HG02970 (cell line): ENCODE measurements at regions not wholly inside any gene's neighbourhood (a gene's known extent, or its start where the extent isn't known, plus 50 kb on each side); places are given as distances from the start of the nearest gene placed in this dataset.
A peak's percentile ranks its signal among the peaks of the same experiment; 100 is the strongest.

Experiments used
- ATAC-seq: cut with Tn5 transposase; IDR thresholded peaks from one replicate; pipeline ENCODE4 v1.9.1; 2021; ENCODE audit warnings: mild to moderate bottlenecking, moderate library complexity, moderate number of reproducible peaks; ENCODE audit not compliant: unreplicated experiment, low FRiP score

DNA sequence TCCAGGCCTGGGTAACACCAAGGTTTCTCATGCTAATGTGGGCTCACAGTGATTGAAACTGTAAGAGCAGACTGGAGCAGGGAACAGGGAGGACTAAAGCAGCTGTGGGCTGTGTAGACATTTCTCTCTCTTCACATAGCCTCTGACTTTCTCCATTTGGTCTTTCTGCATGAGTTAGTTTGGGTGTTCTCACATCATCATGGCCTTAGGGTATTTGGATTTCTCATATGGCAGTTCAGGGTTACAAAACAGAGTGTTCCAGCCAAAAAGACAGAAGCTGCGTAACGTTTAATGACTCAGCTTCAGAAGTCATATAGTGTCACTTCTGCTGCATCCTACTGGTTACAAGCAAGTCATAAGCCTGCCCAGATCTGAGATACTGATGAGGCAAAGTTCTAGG lies 52.0 kb upstream of the OSBPL8 start:
- no peak for ATAC-seq

DNA sequence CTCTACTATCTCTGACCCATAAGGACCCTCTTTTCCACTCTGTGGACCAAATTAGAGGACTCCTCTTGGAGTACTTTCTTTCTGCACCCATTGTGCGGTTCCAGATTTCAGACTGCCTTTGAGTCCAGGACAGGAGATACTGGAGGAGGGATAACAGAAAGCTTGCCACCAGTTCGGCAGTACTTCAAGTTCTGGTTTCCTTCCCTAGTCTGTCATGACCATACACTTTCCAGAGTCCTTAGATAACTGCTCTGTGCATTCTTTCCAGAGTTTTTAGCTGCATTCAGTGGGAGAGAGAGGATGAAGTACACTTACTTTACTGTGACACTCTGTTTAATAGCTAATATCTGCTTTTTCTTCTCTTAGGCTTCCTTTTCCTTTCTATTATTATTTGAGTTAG lies 54.8 kb upstream of the OSBPL8 start:
- ATAC-seq, result no peak

DNA sequence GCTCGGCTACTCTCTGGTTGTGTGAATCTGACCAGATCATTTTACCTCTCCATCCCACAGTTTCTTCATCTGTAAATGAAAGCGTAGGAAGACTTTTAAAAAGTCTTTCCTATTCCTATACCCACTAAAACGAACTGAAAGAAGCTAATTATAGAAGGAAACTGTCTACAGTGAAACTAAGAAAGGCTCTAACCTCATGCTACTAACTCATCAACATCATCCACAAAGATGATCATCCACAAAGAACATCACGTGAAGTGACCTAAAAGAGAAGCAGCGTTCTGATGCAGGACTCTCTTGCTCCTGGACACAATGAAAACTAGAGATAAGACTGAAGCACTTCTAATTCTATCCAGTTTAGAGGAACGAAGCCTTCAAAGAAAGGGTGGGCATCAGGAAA lies 58.5 kb upstream of the OSBPL8 start:
- no peak for ATAC-seq

DNA sequence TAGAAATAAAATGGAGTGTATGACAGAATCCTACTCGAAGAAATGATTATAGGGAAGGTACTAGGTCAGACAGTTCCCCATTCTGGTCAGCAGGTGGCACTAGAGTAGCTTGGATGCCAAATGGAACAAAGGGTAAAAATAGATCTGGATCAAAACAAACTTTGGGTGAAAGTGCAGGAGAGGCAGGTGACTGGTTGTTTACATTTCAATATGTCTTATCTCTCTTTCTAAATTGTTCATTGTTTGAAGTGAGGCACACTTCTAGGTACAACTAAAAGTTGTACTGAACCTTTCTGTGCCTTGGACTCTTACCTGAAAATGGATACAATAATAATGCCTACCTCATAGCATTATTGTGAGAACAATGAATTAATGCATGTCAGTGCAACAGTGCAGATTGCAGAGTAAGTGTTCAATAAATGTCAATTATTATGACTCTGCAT lies 62.0 kb upstream of the OSBPL8 start:
- peak; percentile 70 for ATAC-seq

DNA sequence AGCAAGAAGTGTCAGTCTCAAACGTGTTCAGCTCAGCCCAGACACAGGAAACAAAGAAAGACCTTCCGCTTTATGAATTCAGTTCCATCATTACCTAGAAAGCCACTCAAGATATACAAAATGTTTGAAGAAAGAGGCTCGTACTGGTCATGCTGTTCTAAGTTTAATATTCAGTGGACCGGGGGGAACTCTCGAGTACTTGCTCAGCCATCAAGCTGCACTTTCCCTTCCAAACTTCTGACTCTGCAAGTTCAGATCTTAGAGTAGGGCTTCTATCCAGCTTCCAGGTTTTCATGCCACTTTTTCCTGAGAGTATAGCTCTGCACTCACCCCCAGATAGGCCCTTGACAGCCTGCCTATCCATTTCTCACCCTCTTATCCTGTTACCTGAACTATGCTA lies 62.8 kb upstream of the OSBPL8 start:
- no peak for ATAC-seq

DNA sequence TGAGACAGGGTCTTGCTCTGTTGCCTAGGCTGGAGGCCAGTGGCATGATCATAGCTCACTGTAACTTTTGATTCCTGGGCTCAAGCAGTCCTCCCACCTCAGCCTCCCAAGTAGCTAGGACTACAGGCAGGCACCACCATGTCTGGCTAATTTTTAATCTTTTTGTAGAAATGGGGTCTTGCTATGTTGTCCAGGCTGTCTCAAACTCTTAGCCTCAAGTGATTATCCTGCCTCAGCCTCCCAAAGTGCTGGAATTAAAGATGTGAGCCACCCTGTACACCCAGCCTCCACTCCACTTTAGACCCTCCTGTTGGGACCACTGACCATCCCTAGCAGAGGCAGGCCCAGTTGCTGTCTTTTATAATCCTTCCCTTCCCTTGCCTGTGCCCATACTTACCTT lies 63.3 kb upstream of the OSBPL8 start:
- no peak for ATAC-seq

DNA sequence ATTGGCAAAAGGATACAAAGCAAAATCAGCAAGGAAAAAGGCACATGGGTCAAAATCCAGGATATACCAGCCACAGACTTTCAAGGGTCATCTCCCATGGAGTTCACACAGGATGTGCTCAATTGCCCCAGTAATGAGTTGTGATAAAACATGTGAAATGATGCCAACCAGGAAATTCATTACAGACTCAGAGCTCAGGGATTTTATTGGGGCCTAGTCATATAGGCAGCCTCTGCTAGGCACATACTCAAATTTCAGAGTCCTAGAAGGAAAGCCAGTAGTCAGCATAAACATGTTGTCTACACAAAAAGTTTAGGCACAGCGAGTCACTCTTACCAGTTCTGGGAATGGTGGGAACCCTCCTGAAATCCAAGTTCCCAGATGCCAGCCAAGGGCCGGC lies 64.4 kb upstream of the OSBPL8 start:
- no peak for ATAC-seq

DNA sequence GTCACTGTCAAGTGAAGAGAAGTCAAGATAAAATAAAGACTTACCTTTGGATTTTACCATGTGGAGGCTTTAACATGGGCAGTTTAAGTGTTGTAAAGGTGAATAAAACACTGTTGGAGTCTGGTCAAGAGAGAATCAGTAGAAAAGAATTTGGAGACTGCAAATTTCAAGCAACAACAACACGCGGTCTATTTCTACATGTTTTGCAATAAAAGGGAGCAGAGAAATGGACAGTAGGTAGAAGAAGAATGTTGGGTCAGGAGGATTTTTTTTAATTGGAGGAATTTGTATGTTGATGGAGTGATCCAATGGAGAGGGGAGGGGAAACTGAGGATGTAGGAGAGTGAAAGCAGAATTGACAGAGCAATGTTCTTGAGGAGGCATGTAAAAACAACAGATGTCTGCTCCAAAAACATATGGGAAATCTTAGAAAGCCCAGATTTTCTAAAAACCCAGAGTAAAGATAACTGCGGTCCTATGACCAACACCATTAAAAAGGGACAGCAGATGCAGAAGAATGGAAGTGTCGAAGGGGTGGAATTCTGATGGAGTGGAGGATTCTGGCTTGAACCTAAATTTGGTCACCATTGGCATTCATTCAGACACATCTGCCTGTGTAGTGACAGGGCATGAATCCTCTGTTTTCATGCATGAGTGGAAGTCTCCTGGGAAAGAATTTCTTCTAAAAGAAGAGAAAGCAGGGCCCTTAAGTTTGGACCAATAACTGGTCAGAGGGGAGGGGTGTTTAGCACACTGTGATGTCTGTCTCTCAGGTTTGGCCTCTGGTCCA lies 68.0 kb upstream of the OSBPL8 start:
- no peak for ATAC-seq

DNA sequence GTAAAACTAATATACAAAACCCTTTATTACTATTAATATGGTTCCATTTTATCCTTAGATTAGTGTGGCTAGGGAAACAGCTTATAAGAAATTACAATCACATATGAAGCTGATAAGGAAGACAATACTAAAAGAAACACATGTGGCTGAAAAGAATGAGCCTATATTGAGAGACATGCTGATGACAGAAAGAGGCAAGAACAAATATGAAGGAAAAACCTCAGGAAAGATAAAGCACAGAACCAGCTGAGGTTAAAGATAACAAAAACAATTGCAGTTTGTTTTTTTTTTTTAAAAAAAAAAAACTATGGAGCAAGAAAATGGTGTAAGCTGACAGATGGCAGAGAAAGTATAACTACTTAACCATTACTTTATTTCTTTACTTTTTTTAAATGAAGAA lies 69.2 kb upstream of the OSBPL8 start:
- no peak for ATAC-seq

DNA sequence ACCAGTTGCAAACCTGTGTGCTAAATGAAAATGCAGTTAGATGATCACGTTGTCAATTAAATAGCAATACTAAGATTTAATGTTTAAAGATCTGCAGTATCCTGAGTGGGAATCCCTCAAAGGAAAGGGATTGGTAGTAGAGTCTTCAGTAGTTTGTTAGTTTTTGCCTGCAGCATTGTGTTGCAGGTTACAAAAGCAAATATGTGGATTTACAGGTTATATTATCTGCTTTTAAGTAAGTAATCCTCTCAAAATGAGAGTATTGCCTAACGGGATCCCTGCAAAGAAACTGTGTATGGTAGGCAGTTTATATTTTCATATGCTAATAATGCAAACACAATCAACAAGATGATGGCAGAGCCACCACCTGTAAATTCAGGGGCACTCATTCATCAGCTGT lies 72.2 kb upstream of the OSBPL8 start:
- no peak for ATAC-seq

DNA sequence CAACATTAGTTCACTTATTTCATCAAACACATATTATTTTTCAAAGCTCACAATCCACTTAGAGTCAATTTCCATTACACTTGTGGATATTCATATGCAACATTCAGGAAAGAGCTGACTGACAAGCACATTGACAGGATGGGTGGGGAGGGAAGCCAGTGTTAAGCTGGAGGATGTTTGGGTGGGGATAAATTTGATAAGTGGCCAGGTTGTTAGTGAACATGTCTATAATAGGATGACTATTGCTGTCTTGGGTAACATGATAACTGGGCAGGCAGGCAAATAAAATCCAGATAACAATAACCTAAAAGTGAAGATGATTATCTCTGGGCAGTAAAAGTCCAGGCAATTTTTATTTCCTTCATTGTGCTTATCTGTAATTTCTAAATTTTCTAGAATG lies 73.8 kb upstream of the OSBPL8 start:
- no peak for ATAC-seq

DNA sequence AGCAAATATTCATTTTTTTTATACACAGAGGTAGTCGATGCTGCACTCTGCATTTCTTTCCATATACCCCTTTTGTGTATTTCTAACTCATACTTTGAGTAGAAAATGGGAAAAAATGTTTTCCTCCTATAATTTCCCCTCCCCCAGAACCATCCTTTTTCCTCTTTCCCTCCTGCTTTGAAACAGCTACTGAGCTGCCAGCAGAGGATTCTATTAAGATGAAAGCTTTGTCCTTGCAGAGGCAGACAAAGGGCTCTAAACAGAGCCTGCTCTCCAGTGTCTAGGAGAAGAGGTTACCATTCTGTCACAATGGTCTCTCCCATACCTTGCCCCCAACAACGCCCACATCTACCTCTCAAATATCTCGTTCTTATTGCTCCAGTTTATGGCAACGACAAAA lies 74.6 kb upstream of the OSBPL8 start:
- ATAC-seq, result no peak

DNA sequence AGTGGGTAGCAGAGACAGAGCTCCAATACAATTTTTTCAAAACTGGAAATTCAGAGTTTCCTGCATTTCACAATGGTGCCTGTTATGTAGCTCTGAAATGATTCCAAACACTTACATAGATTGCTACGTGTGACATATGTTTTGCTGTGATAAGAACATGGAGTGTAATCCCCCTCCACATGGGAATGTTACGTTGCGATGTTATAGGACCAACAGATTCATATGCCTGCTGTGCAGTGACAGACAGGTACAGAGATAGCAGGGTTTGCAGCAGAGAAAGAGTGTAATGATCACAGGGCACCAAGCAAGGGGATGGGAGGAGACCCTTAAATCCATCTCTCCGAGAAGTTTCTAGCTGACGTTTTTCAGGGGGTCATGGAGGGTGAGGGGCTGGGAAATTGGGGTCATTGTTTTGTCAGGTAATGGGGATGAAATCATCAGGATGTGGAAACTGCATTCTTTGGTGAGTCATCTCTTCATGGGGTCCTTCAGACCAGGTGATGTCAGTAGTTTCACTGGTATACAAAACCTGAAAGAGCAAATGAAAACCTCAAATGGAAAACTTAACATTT lies 76.6 kb upstream of the OSBPL8 start:
- no peak for ATAC-seq

DNA sequence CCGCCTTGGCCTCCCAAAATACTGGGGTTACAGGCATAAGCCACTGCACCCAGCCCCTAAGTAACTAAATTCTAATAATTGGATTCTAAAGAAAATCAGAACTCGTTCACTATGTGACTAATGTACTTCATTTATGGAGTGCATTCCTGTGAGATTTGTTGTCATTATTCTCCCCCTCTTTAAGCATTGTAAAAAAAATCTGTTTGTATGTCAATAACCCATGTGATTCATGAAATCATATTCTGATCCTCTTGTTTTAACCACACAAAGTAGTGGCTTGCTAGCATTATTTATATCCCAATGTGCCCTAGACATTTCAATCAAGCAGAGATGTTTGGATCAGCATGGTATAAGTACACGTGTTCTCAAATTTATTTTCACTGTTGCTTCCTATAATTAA lies 78.2 kb upstream of the OSBPL8 start:
- ATAC-seq, result no peak

DNA sequence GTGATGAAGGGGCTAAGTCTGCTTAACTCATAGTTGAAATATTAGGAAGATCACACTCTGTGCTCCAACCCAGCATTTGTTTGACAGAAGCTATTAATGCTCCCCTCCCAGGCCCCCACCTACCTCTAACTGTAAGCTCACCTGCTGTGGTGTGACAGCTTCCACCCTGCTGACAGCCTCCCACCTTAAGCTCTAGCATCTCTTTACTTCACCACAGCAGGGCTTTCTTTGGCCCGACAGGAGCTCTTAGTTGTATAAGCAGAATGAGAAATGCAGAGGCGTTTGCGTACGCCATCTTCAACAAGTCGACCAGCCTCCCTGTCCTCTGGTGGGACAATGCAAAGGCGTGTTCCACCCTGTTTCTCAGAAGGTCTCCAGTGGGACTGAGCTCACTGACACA lies 80.1 kb upstream of the OSBPL8 start:
- no peak for ATAC-seq

DNA sequence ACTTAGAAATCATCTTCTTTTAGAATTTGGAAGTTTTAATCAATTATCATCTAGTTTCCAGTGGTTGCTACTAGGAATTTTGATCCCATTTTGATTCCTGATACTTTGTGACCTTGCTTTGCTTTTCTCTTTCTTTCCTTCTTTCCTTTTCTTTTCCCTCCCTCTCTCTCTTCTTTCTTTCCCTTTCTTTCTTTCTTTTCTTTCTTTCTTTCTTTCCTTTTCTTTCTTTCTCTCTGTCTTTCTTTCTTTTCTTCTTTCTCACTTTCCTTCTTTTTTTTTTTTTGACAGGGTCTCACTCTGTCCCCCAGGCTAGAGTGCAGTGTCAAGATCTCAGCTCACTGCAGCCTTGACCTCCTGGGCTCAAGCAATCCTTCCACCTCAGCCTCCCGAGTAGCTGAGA lies 81.5 kb upstream of the OSBPL8 start:
- ATAC-seq, result no peak

DNA sequence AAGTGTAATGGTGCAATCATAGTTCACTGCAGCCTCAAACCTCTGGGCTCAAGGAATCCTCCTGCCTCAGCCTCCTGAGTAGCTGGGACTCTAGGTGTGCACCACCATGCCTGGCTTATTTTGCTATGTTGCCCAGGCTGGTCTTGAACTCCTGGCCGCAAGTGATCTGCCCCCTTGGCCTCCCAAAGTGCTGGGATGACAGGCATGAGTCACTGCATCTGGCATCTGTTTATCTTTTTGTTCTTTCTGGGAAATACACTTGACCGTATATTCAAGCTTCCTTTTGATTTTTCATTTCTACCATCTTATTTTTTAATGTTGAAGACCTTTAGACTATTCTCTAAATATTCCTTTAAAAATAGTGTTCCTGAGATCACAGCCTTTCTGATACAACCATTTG lies 82.4 kb upstream of the OSBPL8 start:
- ATAC-seq, result no peak

DNA sequence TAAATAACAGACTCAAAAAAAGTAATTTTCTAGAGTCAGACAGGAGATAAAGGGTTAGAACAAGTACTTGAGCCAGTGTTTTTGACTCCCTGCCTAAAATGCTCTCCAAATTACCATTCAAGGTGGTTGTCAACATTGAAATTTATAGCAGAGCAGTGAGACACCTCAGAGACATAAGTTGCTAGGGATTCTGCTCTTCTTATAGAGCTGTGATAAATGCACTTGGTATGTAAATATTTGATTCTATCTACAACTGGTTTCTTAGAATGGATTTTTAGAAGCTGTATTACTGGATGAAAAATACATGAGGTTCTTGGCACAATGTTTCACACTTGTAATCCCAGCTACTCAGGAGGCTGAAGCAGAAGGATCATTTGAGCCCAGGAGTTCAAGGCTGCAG lies 83.9 kb upstream of the OSBPL8 start:
- no peak for ATAC-seq

DNA sequence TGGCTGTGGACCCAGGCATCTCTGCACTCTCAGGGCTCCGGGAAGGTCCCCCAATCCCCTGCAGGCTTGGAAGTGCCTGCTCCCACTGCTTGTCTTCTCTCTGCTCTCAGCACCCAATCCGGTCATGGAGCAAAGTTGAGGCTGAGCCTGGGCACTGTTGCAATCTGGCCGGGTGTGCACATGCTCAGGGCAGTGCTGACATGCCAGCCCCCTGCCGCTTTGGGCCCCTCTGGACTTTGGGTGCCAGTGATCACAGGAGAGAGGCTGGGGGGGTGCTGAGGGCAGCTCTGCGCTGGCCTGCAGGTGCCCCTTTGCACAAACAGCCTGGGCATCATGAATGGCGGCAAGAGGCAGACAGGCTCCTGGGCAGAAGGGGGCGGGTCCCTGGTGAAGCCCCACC lies 85.4 kb upstream of the OSBPL8 start:
- no peak for ATAC-seq

DNA sequence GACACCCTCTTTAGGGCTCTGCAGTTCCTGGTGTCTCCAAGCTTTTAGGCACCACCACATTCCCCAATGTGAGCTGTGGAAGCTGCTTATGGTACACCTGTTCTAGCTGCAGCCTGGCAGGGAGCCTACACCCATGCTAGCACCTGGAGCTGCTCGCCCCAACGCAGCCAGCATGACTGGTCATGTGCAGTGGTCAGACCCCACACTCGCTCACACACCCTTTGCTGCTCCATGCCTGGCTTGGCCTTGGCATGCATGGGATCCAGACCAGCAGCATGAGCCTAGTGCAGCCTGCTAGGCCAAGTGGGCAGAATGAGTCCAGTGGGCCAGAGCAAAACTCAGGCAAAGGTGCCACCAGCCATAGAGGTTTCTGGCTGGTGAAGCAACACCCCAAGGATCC lies 86.4 kb upstream of the OSBPL8 start:
- ATAC-seq, result no peak

DNA sequence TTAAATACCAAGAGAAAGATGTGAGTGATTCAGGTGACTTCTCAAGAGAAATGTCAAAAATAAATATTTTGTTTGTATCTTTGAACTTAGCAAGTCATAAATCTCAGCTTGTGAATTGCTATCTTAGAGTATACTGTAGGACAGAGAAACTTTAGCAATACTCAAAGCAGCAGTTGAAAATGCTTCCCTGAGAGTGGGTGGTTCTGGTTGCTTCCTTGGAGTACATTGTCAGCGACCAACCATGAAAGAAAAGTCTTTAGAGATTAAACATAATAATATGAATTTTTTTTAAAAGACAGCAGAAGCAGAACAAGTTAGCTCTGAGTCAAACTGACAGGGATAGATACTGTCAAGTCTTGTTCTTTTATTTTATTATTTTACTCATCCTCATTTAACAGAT lies 86.8 kb upstream of the OSBPL8 start:
- no peak for ATAC-seq

DNA sequence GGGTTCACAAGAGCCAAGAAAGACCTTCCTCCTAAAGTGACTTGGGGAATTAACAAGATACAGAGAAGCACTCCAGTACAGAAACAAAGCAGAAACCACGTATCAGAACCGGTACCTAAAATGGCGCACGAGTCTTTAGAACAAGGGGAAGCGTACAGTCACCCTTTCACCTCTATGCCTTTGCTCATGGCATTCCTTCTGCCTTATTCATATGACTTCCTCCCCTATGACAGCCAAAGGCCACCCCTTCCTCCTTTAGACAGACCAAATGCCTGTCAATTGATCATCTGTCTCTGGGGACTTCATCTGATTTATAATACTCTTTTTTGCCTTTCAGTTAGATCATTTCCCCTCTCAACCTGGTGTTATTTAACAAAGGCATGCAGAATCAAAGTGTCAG lies 89.5 kb upstream of the OSBPL8 start:
- ATAC-seq, result no peak

DNA sequence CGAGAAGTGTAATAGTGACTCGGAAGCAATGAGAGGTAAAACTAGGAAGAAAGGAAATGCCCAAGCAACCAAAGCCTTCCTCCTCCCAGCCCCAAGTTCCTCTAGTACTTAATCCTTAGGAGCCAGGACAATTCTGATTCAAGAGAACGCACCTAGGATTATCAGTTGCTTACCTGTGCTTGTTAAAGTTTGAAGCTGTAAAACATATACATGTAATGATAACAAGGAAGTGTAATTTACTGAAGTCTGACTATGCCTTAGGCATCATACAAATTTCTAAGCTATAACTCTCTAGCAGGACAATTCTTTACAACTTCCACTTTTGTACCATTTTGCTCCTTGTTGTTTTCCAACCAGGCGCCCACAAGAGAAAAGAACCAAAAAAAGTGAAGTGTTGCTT lies 92.8 kb upstream of the OSBPL8 start:
- ATAC-seq, result no peak
